GM23338 (cell line): ENCODE measurements at regions not wholly inside any gene's neighbourhood (a gene's known extent, or its start where the extent isn't known, plus 50 kb on each side); places are given as distances from the start of the nearest gene placed in this dataset.

ENCODE experiments used
- CREB1 ChIP-seq: fragments of 250-450 bp; sonication (Bioruptor Pico); IDR thresholded peaks from 2 replicates; pipeline ENCODE4 v1.5.0; 2020; ENCODE audit warnings: low read depth, mild to moderate bottlenecking, moderate library complexity
- TF ChIP-seq, protein P1 (sequence below), 2 experiments: fragments of 200-600 bp in 1 of 2; sonication (generic) in 1 of 2; conservative IDR thresholded peaks; 2 replicates each; pipeline versions ENCODE4 v1.5.1 to v1.6.1; 2016 to 2017; ENCODE audit warnings: antibody characterized with exemption in 2 of 2, low read depth in 2 of 2, mild to moderate bottlenecking in 2 of 2, moderate library complexity in 1 of 2

- TF ChIP-seq, protein P1, sequence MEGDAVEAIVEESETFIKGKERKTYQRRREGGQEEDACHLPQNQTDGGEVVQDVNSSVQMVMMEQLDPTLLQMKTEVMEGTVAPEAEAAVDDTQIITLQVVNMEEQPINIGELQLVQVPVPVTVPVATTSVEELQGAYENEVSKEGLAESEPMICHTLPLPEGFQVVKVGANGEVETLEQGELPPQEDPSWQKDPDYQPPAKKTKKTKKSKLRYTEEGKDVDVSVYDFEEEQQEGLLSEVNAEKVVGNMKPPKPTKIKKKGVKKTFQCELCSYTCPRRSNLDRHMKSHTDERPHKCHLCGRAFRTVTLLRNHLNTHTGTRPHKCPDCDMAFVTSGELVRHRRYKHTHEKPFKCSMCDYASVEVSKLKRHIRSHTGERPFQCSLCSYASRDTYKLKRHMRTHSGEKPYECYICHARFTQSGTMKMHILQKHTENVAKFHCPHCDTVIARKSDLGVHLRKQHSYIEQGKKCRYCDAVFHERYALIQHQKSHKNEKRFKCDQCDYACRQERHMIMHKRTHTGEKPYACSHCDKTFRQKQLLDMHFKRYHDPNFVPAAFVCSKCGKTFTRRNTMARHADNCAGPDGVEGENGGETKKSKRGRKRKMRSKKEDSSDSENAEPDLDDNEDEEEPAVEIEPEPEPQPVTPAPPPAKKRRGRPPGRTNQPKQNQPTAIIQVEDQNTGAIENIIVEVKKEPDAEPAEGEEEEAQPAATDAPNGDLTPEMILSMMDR (conservative IDR thresholded peaks at IDR 0.05; ENCODE audit: low read depth in 2 of 2) = no peak
- TF ChIP-seq CREB1 = no peak
These were observed 143.4 kb upstream of the KBTBD8 start for GRCh38 chr3:66854601-66855151.
